HG02840 (cell line): ENCODE measurements at regions not wholly inside any gene's neighbourhood (a gene's known extent, or its start where the extent isn't known, plus 50 kb on each side); places are given as distances from the start of the nearest gene placed in this dataset.
"Not testable (repeated sequence)": the region's sequence is repeated elsewhere in the genome, so short reads cannot be mapped to it uniquely, and the experiment has no call there.

Experiments used
- ATAC-seq: cut with Tn5 transposase; IDR thresholded peaks from one replicate; pipeline ENCODE4 v1.9.1; 2021; ENCODE audit warnings: mild to moderate bottlenecking, moderate library complexity, moderate number of reproducible peaks; ENCODE audit not compliant: unreplicated experiment, low FRiP score

DNA sequence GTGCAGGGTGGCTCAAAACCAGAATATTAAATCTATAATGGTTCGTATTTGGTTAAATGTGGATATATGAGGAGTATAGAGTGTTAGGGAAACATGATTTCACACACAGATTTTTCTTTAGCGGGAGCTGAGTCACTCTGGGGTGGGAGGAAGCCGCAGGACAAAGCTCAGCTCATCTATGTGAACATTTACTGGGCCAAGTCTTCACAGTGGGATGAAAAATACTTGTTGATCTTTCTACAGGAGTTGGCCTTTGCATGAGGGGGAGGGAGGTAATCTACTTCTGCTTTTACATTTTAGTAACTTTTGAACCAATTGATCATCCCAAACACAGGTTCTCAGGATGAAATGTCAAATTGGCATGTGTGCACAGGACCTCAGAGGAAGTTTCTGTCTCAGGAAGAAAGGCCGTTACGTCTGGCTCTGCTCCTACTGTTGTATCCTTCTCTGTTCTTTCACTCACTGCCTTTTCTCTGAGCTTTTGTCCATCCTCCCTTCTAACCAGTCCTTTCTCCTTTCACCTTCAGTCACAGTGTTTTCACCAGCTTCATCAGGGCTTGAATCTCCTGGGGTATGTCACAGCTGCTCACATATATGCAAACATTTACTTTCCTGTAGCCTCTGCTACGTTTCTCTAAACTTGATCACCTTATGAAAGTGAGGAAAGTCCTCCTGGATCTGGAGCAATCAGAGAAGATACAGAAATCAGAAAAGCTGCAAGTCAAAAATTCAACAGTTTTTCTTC lies 943.3 kb upstream of the FANCL start:
- no peak for ATAC-seq

DNA sequence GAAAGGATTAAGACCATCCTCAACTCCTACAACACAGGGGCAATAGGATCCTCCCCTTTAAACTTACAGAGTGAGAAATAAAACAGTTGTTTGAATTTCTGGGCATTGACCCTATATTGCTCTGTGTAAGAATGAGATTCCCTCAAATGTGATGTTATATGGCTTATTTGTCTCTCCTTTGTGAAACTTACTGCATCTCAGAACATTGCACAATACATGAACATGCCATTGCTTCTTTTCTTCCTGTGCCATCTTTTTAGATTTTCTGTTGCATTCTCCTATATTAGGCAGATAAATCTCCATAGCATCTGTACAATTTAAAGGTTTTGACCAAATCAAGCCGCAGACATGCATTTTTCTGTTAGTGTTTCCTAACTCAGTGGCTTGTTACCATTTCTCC lies 941.9 kb upstream of the FANCL start:
- no peak for ATAC-seq

DNA sequence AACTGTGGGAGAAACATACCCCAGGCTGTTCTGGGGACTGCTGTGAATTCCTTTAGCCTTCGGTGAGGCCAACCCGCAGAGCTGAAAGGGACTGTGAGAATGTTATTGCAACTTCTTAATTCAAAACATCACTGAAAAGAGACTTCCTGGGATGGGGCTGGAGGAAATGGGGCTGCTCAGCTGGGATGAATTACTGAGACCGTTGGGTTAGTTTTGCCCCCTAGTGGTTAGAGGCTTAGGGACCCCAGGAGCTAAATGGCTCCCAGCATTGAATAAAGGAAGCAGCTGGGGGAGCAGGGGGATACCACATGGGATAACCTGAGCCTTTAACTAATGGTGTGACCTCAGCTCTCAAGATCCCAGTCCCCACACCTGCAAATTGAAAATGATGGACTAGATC lies 941.1 kb upstream of the FANCL start:
- no peak for ATAC-seq

DNA sequence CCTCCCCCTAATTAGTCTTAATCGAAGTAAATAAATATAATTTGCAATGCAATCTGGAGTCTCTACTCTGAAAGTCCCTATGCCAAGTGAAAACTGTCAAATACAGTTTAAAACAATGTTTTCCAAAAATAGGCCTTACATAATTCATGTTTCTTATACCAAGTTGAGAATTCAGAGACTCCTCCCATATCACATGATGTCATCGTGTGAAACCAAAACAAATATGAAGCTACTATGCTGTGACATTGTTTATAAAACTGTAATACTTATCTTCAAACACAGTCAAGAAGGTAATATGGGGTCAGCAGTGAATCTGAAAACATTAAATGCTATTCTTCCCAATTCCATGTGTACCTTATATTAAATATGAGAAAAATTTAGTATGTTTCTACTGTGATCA lies 940.2 kb upstream of the FANCL start:
- ATAC-seq: no peak

DNA sequence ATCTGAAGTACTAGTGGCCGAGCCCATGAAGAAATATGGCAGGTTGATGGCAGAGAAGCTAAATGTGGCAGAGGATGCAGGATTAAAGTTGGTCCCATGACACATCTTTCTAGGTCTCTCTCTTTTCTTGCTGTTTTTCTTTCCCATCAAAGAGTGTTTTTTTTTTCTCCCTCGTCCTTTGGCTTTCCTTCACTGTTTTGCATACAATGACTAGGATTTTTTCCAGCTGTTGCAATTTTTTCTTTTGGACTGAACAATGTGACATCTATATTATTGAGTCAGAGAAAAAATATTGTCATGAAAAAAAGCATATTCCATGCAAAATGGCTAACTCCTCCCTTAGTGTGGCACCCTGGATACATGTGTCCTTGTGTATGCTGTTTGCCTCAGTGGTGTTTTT lies 939.5 kb upstream of the FANCL start:
- no peak for ATAC-seq

DNA sequence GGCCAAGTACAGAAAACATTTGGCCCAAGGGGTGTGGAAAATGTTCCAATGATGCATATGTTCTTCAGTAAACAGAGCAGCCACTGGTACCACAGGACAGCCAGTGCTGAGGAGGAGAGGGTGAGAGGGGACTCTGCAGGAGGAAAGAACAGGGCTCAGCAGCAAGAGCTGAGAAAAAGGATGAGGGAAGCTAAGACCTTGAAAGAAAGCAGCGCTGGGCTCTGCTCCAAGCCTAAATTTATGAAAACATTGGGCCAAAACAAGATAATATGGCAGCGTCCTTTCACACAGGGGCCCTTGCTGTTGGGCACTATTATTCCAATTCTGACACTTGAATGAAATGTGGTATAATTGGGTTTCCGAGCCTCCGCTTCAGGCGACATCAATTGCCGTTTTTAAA lies 939.0 kb upstream of the FANCL start:
- ATAC-seq: no peak

DNA sequence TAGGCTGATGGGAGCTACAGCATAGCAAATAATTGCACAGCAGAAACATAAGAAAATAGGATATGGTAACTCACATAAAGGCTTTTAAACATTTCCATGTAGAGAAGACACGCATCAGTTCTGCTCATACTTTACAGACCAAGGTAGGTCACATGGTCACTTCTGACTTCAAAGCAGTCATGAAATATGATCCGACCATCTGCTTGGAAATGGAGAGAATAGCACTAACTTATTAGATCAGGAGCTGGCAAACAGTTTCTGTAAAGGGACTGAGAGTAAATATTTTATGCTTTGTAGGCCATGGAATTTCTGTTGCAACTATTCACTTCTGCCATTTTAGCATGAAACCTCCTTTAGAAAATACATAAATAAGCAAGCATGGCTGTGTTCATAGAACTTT lies 936.6 kb upstream of the FANCL start:
- no peak for ATAC-seq

DNA sequence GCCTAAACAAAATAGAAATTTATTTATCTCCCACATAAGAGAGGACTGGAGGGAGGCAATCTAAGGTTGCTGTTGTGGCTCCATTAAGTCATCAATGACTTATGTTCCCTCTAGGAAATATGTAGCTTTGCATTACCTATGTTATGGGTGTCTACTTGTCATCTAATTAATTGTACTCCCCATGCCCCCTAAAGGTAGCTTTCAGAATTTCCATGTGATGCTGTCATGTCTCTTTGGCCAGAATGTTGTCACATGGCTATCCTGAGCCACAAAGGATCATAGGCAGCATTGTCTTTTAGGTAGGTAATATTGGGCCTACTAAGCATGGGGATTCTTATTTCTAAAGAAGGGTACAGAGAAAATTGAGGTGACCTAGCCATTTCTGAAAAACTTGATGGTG lies 935.6 kb upstream of the FANCL start:
- no peak for ATAC-seq

DNA sequence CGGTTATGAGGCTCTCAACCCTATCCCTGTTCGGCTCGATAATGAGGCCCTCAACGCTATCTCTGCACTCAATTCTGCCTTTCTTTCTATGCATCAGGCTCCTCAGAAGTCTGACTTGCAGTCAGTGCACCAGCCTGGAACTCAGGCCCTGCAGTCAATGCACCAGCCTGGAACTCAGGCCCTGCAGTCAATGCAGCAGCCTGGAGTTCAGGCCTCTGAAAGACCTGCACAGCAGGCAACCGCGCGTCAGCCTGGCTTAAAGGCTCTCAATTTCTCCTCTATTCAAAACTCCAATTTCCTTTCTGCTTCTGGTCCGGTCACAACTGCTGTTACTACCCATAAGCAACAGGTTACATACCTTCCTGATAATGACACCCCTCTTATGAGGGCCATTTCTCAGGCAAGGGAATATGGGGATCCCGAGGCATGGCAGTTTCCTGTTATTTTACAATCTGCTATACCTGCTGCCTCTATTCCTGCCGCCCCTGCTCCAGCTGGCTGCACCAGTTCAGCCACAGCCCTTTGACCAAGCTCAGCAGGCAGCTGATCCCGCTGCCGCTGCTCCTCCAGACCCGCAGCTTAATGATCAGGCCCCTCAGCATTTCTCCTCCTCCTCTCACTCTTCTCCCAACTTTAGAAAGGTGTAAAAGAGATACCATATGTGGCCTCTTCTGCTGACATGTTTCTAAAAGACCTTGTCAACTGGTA lies 933.6 kb upstream of the FANCL start:
- no peak for ATAC-seq

DNA sequence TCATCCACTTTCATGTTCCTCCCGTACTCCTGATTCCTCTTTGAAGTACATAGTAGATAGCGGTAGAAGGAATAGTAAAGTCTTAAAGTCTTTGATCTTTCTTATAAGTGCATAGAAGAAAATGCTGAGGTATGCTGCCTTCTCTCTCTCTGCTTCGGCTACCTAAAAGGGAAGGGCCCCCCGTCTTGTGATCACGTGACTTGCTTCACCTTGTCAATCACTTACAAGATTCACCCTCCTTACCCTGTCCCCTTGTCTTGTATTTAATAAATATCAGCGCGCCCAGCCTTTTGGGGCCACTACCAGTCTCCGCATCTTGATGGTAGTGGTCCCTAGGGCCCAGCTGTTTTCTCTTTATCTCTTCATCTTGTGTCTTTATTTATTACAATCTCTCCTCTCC lies 932.2 kb upstream of the FANCL start:
- ATAC-seq: no peak

DNA sequence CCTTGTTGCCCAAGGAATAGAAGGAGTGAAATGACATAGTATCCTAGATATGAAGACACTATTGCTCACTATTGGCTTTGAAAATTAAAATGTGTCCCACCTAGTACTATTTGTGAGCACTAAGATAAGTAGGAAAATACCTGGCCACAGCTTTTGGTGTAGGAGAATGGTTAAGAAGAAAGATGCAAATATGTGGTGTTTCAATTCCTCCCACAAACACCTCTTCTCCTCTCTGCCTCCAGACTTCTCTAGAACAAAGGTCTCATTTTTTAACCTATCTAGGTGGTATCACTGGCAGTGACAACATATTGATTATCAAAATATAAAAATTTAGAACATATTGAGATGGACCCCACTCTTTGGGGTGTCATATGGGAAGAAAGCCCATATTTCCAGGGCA lies 929.9 kb upstream of the FANCL start:
- ATAC-seq: no peak

DNA sequence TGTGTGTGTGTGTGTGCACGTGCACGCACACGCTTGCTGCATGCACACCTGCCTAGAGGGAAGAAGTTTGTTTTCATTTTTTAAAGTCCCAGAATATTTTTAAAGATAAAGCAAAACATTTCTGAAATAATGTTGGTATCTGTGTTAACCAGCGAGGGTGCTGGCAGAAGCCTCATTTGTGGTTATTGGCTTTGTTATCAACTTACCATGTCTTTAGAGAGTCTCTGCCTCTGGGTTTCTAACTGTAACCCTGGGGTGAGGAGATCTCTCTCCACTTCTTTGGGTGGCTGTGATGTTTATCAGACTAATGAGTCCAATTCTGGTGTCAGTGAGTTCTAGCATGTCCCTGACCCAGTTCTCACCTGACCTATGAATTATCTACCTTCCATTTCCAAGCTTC lies 927.6 kb upstream of the FANCL start:
- ATAC-seq: no peak

DNA sequence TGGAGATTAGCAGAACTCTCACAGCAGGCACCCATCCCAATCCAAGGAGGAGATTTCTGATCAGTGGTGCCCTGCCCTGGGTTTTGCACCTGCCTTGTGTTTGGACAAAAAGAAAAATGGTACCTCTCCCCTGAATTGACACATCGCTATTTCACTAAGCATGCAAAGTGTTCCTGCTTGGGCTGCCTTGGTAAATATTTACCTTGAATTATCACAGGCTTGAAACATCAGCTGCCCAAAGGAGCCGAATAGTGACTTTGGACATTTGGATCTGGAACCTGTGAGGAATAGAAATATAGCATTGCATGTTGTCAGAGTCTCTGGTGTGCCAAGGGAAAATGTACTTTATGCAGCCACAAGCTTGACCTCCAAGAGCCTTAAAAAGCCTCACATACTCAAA lies 926.4 kb upstream of the FANCL start:
- no peak for ATAC-seq

DNA sequence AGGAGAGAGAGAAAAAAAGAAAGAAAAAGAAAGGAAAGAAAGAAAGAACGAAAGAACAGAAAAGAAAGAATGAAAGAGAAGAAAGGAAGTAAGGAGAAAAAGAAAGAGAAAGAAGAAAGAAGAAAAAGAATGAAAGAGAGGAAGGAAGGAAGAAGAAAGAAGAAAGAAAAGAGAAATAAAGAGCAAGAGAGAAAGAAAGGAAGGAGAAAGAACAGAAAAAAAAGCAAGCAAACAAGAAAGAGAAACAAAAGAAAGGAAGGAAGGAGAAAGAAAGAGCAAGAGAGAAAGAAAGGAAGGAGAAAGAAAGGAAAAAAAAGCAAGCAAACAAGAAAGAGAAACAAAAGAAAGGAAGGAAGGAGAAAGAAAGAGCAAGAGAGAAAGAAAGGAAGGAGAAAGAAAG lies 916.8 kb upstream of the FANCL start:
- not testable (repeated sequence) for ATAC-seq

DNA sequence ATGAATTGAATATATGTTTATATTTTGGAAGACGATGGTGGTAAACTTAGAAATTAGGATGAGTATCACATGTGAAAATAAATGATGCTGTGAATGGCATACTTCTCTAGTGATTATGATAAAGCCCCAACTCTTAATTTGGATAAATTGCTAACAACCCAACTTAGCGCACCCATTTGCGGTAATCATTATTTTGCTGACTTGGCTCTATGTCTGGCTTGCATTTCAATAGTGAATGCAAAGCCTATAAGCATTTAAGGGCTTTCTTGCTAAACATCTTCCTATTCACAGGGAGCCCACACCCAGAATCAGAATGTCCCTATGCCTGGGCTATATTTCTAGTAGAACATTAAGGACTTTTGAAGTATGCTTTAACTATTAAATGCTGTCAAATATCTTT lies 910.7 kb upstream of the FANCL start:
- ATAC-seq: no peak

DNA sequence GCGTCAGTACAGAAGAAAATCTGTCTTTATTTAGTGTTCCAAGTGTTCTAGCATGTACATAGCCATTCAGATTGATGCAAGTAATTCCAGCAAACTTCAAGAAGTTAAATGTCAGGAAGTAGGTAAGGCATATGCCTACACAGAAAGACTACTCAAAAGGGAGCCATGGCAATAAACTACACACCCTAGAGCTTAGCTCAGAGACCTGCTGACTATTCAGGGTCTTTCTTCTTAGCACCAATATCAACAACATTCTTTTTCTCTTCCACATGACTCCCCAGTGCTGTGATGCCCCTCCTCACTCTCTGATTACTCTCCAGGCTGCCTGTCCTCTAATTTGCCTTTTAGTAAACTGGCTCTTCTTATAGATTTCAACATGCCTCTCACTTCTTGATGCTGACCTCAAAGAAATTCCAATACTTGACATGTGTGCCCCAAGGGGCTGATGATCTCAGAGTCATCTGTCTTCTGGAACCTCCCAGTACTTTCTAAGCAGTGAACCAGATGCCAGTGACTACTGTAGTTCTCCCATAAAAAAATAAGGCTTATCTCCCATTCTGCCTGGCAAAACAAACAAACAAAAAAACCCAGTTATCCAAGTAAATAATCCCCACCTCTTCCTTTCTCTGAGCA lies 909.2 kb upstream of the FANCL start:
- no peak for ATAC-seq

DNA sequence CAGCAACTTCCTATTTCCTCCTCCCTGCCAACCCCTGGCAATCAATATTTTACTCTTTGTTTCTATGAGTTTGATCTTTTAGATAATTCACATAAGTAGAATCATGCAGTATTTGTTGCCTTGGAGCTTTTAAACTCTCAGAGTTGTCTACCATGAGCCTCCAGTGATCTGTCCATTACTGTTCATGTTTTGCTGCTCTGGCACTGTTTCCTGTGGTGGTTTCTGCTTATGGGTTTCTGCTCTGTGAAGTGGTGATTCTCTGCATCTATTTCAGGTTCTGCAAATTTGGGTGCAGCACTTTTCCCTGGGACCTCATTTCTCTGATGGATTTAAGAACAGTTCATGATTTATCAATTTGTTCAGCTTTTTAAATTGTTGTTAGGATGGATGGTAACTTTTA lies 908.1 kb upstream of the FANCL start:
- no peak for ATAC-seq

DNA sequence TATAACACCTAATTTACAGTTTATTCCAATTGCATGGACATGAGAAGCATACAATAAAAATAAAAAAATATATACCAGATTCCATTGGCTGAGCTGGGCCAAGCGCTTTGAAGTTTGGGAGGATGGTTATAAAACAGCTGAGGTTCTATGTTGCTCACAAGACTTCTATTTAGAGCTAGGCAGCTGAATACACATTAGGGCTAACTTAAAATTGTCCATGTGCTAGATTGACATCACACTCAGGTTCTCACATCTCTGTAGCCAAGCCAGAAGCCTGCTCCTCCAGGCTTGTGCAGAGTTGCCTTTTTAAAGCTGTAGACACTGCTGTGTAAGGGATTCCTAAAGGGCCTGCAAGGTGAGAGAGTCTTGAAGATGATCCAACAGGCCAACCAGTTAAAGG lies 871.1 kb upstream of the FANCL start:
- no peak for ATAC-seq

DNA sequence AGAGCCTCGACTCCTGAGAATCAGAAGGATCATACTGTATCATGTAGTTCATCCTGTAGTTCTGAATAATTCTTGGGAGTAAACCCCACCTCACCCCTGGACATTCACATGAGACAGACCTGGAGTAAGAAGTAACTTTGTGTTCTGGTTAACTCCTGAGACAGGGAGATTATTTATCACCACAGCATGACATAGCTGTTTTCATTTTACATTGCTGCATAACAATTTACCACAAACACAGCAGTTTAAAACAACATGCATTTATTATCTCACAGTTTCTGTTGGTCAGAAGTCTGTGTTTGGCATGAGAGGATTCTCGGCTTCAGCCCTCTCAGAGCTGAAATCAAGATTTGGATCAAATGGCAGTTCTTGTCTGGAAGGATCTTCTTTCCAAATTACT lies 855.8 kb upstream of the FANCL start:
- ATAC-seq: no peak

DNA sequence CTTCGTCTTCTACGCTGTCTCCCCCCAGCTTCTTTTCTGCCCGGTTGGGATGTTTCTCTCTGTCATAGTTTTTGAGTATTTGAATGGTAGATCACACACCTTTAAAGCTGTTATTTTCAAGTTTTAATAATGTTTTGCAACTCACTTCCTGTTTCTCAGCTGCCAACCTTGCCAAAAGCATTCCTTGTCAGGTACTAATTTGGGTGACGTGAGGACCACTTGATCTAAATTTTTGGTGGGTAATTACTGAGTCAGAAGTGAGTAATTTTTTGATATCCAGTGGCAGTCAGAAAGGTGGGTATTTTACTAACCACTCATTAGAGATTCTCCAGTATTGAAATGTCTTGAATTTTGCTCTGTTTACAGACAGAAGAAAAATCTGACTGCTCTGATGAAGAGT lies 852.4 kb upstream of the FANCL start:
- no peak for ATAC-seq

DNA sequence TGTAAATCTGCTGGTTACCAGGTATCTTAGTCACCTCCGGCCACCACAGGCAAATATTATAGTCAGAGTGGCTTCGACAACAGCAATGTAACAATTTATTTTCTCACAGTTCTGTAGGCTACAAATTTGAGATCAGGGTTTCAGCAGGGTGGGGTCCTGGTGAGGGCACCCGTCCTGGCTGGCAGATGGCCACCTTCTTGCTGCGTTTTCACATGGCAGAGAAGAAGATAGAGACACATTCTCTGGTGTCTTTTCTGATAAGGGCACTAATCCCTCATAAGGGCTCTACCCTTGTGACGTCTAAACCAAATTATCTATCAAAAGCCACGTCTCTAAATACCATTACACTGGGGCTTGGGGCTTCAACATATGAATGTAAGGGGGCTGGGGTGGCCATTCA lies 843.2 kb upstream of the FANCL start:
- no peak for ATAC-seq
